Adrenal gland (tissue), 9 donors: ENCODE measurements at regions not wholly inside any gene's neighbourhood (a gene's known extent, or its start where the extent isn't known, plus 50 kb on each side); places are given as distances from the start of the nearest gene placed in this dataset.

ENCODE experiments used
- DNase-seq, 7 donors: peaks; one replicate each; pipeline ENCODE4 v3.0.0-alpha.2; 2019 to 2020
- H3K27ac ChIP-seq, 5 donors: fragments of 200-600 bp; sonication (generic) in 4 of 5; 1 replicate in 3 of 5; 2 replicates in 2 of 5; pipeline versions ENCODE4 v1.5.1 to v1.8.0; 2016 to 2020; ENCODE audit warnings: mild to moderate bottlenecking in 1 of 5
- H3K27me3 ChIP-seq: fragments of 200-600 bp; 2 replicates; pipeline ENCODE4 v1.8.0; 2021
- H3K36me3 ChIP-seq, 2 donors: fragments of 200-600 bp; replicated peaks in 1 of 2; 1 replicate in 1 of 2; 2 replicates in 1 of 2; pipeline versions ENCODE4 v1.5.1 to v1.8.0; 2018 to 2022
- H3K4me1 ChIP-seq, 2 donors: fragments of 200-600 bp; replicated peaks in 1 of 2; 1 replicate in 1 of 2; 2 replicates in 1 of 2; pipeline versions ENCODE4 v1.5.1 to v1.8.0; 2018 to 2021
- H3K4me3 ChIP-seq, 4 donors: fragments of 200-600 bp; sonication (generic) in 3 of 4; one replicate each; pipeline ENCODE4 v1.5.1; 2016 to 2018
- H3K9me3 ChIP-seq, 3 donors: fragments of 200-600 bp; sonication (generic) in 1 of 3; replicated peaks in 1 of 3; 1 replicate in 2 of 3; 2 replicates in 1 of 3; pipeline versions ENCODE4 v1.5.1 to v1.8.0; 2016 to 2021
- CTCF ChIP-seq, 6 experiments: fragments of 450-650 bp in 4 of 6; fragments of 200-600 bp in 2 of 6; sonication (generic) in 1 of 6; IDR thresholded peaks; 1 replicate in 5 of 6; 2 replicates in 1 of 6; pipeline versions ENCODE4 v1.5.1 to v1.8.0; 2016 to 2021; ENCODE audit warnings: antibody characterized with exemption in 6 of 6, mild to moderate bottlenecking in 2 of 6, moderate library complexity in 1 of 6
- POLR2A ChIP-seq, 2 donors: fragments of 450-650 bp; IDR thresholded peaks; one replicate each; pipeline ENCODE4 v1.6.1; 2017; ENCODE audit warnings: antibody characterized with exemption in 2 of 2, mild to moderate bottlenecking in 2 of 2, moderate library complexity in 1 of 2
- WGBS, 4 donors: extraction: QIAGEN DNeasy Blood & Tissue Kit in 2 of 4; methylation state at CpG; one replicate each; pipeline versions ENCODE4 v1.1.5 to v1.1.7; 2013 to 2017; 5-methylcytosine and 5-hydroxymethylcytosine counted together
- intact Hi-C, 2 donors: fragments of 100-400 bp; cut with DNase I; formaldehyde crosslinking; loops; one replicate each; pipeline versions ENCODE4 v1.14.1 to v1.15.0; 2022 to 2023
- donor health status: healthy with polysubstance abuse.
- donor health status: Bipolar disorder and iron deficiency.
- donor health status: DM: yes; HTN: yes; CAD: no.
- donor health status: DM: no; HTN: no; CAD: no.
- donor health status: DM: no; HTN: no; CAD: no.

GRCh38 chr5:23445573-23445972 lies 61.8 kb upstream of the PRDM9 start:
- no peak for DNase-seq
- Histone ChIP-seq H3K27me3 (no peaks in the 10 kb centered on the region), H3K9me3 (no peaks in the 10 kb centered on the region), H3K36me3 (no peaks in the 10 kb centered on the region), H3K4me1 (no peaks in the 10 kb centered on the region), H3K4me3 (no peak overlapping the region), H3K27ac (no peak overlapping the region)
- WGBS, 4 donors, result 46 to 74% (median 55%) methylated on average over 1 of the region's 1 CpG
- intact Hi-C loops, result no loop called here
- no peak for TF ChIP-seq POLR2A (IDR thresholded peaks at IDR 0.05)
- no peak for TF ChIP-seq CTCF (IDR thresholded peaks at IDR 0.05)

GRCh38 chr5:23440703-23441102 lies 66.7 kb upstream of the PRDM9 start:
- TF ChIP-seq CTCF (IDR thresholded peaks at IDR 0.05), result no peak
- no peak for TF ChIP-seq POLR2A (IDR thresholded peaks at IDR 0.05)
- DNase-seq, result no peak
- Histone ChIP-seq H3K4me3 (no peak overlapping the region), H3K36me3 (no peaks in the 10 kb centered on the region), H3K4me1 (no peaks in the 10 kb centered on the region), H3K27ac (no peak overlapping the region), H3K27me3 (no peaks in the 10 kb centered on the region), H3K9me3 (no peaks in the 10 kb centered on the region)
- 63 to 95% (median 77%) methylated on average over 1 of the region's 1 CpG for WGBS, 4 donors
- intact Hi-C loops, result no loop called here

GRCh38 chr5:23437011-23437410 lies 70.4 kb upstream of the PRDM9 start:
- Histone ChIP-seq H3K36me3 (no peaks in the 10 kb centered on the region), H3K27ac (no peak overlapping the region), H3K27me3 (no peaks in the 10 kb centered on the region), H3K4me3 (no peak overlapping the region), H3K4me1 (no peaks in the 10 kb centered on the region), H3K9me3 (no peaks in the 10 kb centered on the region)
- intact Hi-C loops, result no loop called here
- TF ChIP-seq CTCF (IDR thresholded peaks at IDR 0.05), result no peak
- TF ChIP-seq POLR2A (IDR thresholded peaks at IDR 0.05), result no peak
- DNase-seq, result no peak

DNA sequence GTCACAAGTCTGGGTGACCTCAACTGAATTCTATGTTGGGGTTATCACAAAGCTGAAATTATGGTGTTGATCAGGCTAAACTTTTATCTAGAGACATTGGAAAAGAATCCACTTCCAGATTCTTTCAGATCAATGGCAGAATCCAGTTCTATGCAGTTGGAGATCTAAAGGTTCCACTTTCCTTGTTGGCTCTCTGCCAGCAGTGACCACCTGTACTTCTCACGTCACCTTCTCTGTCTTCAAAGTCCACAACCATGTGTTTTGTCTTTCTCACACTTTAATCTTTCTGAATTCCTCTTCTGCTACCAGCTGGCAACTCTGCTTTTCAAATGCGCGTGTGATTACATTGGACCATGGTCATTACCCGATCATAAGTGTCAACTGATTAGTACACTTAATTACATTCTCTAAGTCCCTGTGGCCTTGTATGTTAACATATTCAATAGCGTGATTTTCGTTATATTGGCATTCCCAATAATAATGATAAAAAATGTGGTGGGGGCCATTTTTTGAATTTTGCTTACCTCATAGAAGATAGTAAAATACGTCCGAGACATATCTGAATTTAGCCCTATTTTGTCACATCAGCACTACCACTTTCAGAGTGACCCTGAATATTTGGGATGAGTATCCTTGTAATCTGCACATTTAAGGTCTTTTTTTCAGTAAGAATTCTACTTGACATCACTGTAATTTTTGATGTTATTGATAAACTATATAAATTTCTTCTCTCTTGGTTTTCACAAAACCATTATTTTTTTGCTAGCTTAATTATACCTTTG lies 73.7 kb upstream of the PRDM9 start:
- no peaks in the 10 kb centered on the region for H3K9me3 ChIP-seq
- no peaks in the 10 kb centered on the region for H3K36me3 ChIP-seq
- H3K27me3 ChIP-seq, result no peaks in the 10 kb centered on the region
- 89 to 93% (median 91%) methylated on average over 8 of the region's 8 CpGs for WGBS, 4 donors
- H3K4me3 ChIP-seq, result no peak overlapping the region
- no peaks in the 10 kb centered on the region for H3K4me1 ChIP-seq
- no peak overlapping the region for H3K27ac ChIP-seq
- TF ChIP-seq CTCF (IDR thresholded peaks at IDR 0.05) (no peak), POLR2A (IDR thresholded peaks at IDR 0.05) (no peak)
- no peak for DNase-seq
- intact Hi-C loops, result no loop called here
